ENCODE measurements at regions not wholly inside any gene's neighbourhood (a gene's known extent, or its start where the extent isn't known, plus 50 kb on each side); places are given as distances from the start of the nearest gene placed in this dataset.

GRCh38 chr6:149154261-149154821, 163.2 kb upstream of the TAB2 start:
- H3K4me3 Mint-ChIP-seq = no peak overlapping the region
- H3K27me3 Mint-ChIP-seq (ENCODE audit: low read depth) = peaks cover 22% of the 10 kb centered on the region
- H3K4me1 Mint-ChIP-seq = no peaks in the 10 kb centered on the region
- no peak for DNase-seq (ENCODE audit: low spot score in 2 of 2, unreplicated experiment in 2 of 2)
- no peak for TF ChIP-seq CTCF (IDR thresholded peaks at IDR 0.05; ENCODE audit: unreplicated experiment)
- H3K36me3 Mint-ChIP-seq = no peaks in the 10 kb centered on the region
- no peak overlapping the region for H3K27ac Mint-ChIP-seq
- peaks cover 8% of the 10 kb centered on the region for H3K9me3 Mint-ChIP-seq

- H3K4me3 Mint-ChIP-seq = no peak overlapping the region
- no peaks in the 10 kb centered on the region for H3K4me1 Mint-ChIP-seq
- no peak overlapping the region for H3K27ac Mint-ChIP-seq
- DNase-seq (ENCODE audit: low spot score in 2 of 2, unreplicated experiment in 2 of 2) = no peak
- peaks cover 8% of the 10 kb centered on the region for H3K9me3 Mint-ChIP-seq
- peaks cover 7% of the 10 kb centered on the region for H3K27me3 Mint-ChIP-seq (ENCODE audit: low read depth)
- TF ChIP-seq CTCF (IDR thresholded peaks at IDR 0.05; ENCODE audit: unreplicated experiment) = no peak
- H3K36me3 Mint-ChIP-seq = no peaks in the 10 kb centered on the region
Observed at GRCh38 chr6:149157126-149157525, 160.4 kb upstream of the TAB2 start.

GRCh38 chr6:149158076-149158475, 159.4 kb upstream of the TAB2 start:
- TF ChIP-seq CTCF (IDR thresholded peaks at IDR 0.05; ENCODE audit: unreplicated experiment) = no peak
- Mint-ChIP-seq H3K27me3 (ENCODE audit: low read depth) (peaks cover 5% of the 10 kb centered on the region), H3K36me3 (no peaks in the 10 kb centered on the region), H3K4me3 (no peak overlapping the region), H3K9me3 (peaks cover 8% of the 10 kb centered on the region), H3K27ac (no peak overlapping the region), H3K4me1 (no peaks in the 10 kb centered on the region)
- DNase-seq (ENCODE audit: low spot score in 2 of 2, unreplicated experiment in 2 of 2) = no peak

GRCh38 chr6:149160943-149161342, 156.6 kb upstream of the TAB2 start:
- no peak for DNase-seq (ENCODE audit: low spot score in 2 of 2, unreplicated experiment in 2 of 2)
- no peaks in the 10 kb centered on the region for H3K27me3 Mint-ChIP-seq (ENCODE audit: low read depth)
- no peaks in the 10 kb centered on the region for H3K9me3 Mint-ChIP-seq
- H3K4me3 Mint-ChIP-seq = no peak overlapping the region
- peaks cover 4% of the 10 kb centered on the region for H3K4me1 Mint-ChIP-seq
- TF ChIP-seq CTCF (IDR thresholded peaks at IDR 0.05; ENCODE audit: unreplicated experiment) = no peak
- H3K36me3 Mint-ChIP-seq = no peaks in the 10 kb centered on the region
- no peak overlapping the region for H3K27ac Mint-ChIP-seq

GRCh38 chr6:149162924-149163323, 154.6 kb upstream of the TAB2 start:
- no peaks in the 10 kb centered on the region for H3K36me3 Mint-ChIP-seq
- H3K27ac Mint-ChIP-seq = no peak overlapping the region
- H3K9me3 Mint-ChIP-seq = no peaks in the 10 kb centered on the region
- DNase-seq (ENCODE audit: low spot score in 2 of 2, unreplicated experiment in 2 of 2) = no peak
- H3K27me3 Mint-ChIP-seq (ENCODE audit: low read depth) = no peaks in the 10 kb centered on the region
- no peak overlapping the region for H3K4me3 Mint-ChIP-seq
- TF ChIP-seq CTCF (IDR thresholded peaks at IDR 0.05; ENCODE audit: unreplicated experiment) = no peak
- H3K4me1 Mint-ChIP-seq = peaks cover 14% of the 10 kb centered on the region
